ACC112 (cell line): ENCODE measurements at regions not wholly inside any gene's neighbourhood (a gene's known extent, or its start where the extent isn't known, plus 50 kb on each side); places are given as distances from the start of the nearest gene placed in this dataset.
"Not testable (repeated sequence)": the region's sequence is repeated elsewhere in the genome, so short reads cannot be mapped to it uniquely, and the experiment has no call there.

Experiments used
- H2AFZ ChIP-seq: fragments of 200-600 bp; sonication (generic); one replicate; pipeline ENCODE4 v1.6.0; 2017; ENCODE audit warnings: antibody characterized with exemption, low read length; ENCODE audit not compliant: unreplicated experiment
- H3K27ac ChIP-seq: fragments of 200-600 bp; sonication (generic); 2 replicates; pipeline ENCODE4 v1.5.1; 2014; ENCODE audit warnings: low read depth, mild to moderate bottlenecking, antibody characterized with exemption, low read length, moderate library complexity
- H3K27me3 ChIP-seq: fragments of 200-600 bp; sonication (generic); 2 replicates; pipeline ENCODE4 v1.6.1; 2014; ENCODE audit warnings: mild to moderate bottlenecking, antibody characterized with exemption, low read length, moderate library complexity, mixed read lengths; ENCODE audit not compliant: insufficient read depth
- H3K36me3 ChIP-seq: fragments of 200-600 bp; sonication (generic); 2 replicates; pipeline ENCODE4 v1.6.1; 2016; ENCODE audit warnings: mild to moderate bottlenecking, antibody characterized with exemption, low read length, moderate library complexity, mixed read lengths; ENCODE audit not compliant: insufficient read depth
- H3K4me1 ChIP-seq: fragments of 200-600 bp; sonication (generic); one replicate; pipeline ENCODE4 v1.6.1; 2016; ENCODE audit warnings: low read length, mixed read lengths; ENCODE audit not compliant: insufficient read depth, unreplicated experiment, control insufficient read depth
- H3K4me3 ChIP-seq: fragments of 200-600 bp; sonication (generic); 2 replicates; pipeline ENCODE4 v1.5.1; 2014; ENCODE audit warnings: mild to moderate bottlenecking, low read depth, low read length
- H3K79me2 ChIP-seq: fragments of 200-600 bp; sonication (generic); one replicate; pipeline ENCODE4 v1.6.0; 2016; ENCODE audit warnings: low read length; ENCODE audit not compliant: control insufficient read depth, unreplicated experiment, insufficient read depth

GRCh38 chr2:17199741-17200140 is 318.5 kb downstream of the RAD51AP2 start:
- Histone ChIP-seq H3K4me3 (no peak overlapping the region), H3K27me3 (no peaks in the 10 kb centered on the region), H3K36me3 (no peaks in the 10 kb centered on the region), H2AFZ (no peak overlapping the region), H3K4me1 (no peaks in the 10 kb centered on the region), H3K27ac (no peak overlapping the region), H3K79me2 (no peaks in the 10 kb centered on the region)

GRCh38 chr2:17196380-17196779 is 321.9 kb downstream of the RAD51AP2 start:
- H3K27ac ChIP-seq: no peak overlapping the region
- no peaks in the 10 kb centered on the region for H3K27me3 ChIP-seq
- no peaks in the 10 kb centered on the region for H3K4me1 ChIP-seq
- H3K36me3 ChIP-seq: no peaks in the 10 kb centered on the region
- no peaks in the 10 kb centered on the region for H3K79me2 ChIP-seq
- peak overlapping the region; percentile 55; the same call in 1 of the 2 replicates for H3K4me3 ChIP-seq
- no peak overlapping the region for H2AFZ ChIP-seq

- Histone ChIP-seq H3K4me3 (no peak overlapping the region), H3K36me3 (no peaks in the 10 kb centered on the region), H3K27me3 (no peaks in the 10 kb centered on the region), H3K79me2 (no peaks in the 10 kb centered on the region), H2AFZ (no peak overlapping the region), H3K27ac (no peak overlapping the region), H3K4me1 (no peaks in the 10 kb centered on the region)
Observed at GRCh38 chr2:17195016-17195415, 323.2 kb downstream of the RAD51AP2 start.

- Histone ChIP-seq H3K4me1 (no peaks in the 10 kb centered on the region), H3K79me2 (no peaks in the 10 kb centered on the region), H3K36me3 (no peaks in the 10 kb centered on the region), H3K4me3 (no peak overlapping the region), H3K27ac (no peak overlapping the region), H3K27me3 (no peaks in the 10 kb centered on the region), H2AFZ (no peak overlapping the region)
Observed at GRCh38 chr2:17194083-17194482, 324.2 kb downstream of the RAD51AP2 start.

GRCh38 chr2:17193433-17193890 is 324.8 kb downstream of the RAD51AP2 start:
- not testable (repeated sequence) for H2AFZ ChIP-seq, H3K27ac ChIP-seq, H3K79me2 ChIP-seq, H3K36me3 ChIP-seq, H3K4me3 ChIP-seq, H3K4me1 ChIP-seq, H3K27me3 ChIP-seq

GRCh38 chr2:17191223-17191622 is 327.0 kb downstream of the RAD51AP2 start:
- H3K36me3 ChIP-seq: no peaks in the 10 kb centered on the region
- no peaks in the 10 kb centered on the region for H3K4me1 ChIP-seq
- no peak overlapping the region for H2AFZ ChIP-seq
- no peaks in the 10 kb centered on the region for H3K27me3 ChIP-seq
- H3K27ac ChIP-seq: no peak overlapping the region
- no peaks in the 10 kb centered on the region for H3K79me2 ChIP-seq
- H3K4me3 ChIP-seq: no peak overlapping the region

GRCh38 chr2:17190527-17190926 is 327.7 kb downstream of the RAD51AP2 start:
- Histone ChIP-seq H2AFZ (no peak overlapping the region), H3K4me3 (no peak overlapping the region), H3K36me3 (no peaks in the 10 kb centered on the region), H3K4me1 (no peaks in the 10 kb centered on the region), H3K79me2 (no peaks in the 10 kb centered on the region), H3K27ac (no peak overlapping the region), H3K27me3 (no peaks in the 10 kb centered on the region)

GRCh38 chr2:17188721-17189120 is 329.5 kb downstream of the RAD51AP2 start:
- no peak overlapping the region for H3K4me3 ChIP-seq
- H3K4me1 ChIP-seq: no peaks in the 10 kb centered on the region
- H3K79me2 ChIP-seq: no peaks in the 10 kb centered on the region
- no peak overlapping the region for H3K27ac ChIP-seq
- H3K27me3 ChIP-seq: no peaks in the 10 kb centered on the region
- H2AFZ ChIP-seq: no peak overlapping the region
- H3K36me3 ChIP-seq: no peaks in the 10 kb centered on the region

- Histone ChIP-seq H3K27ac (no peak overlapping the region), H3K79me2 (no peaks in the 10 kb centered on the region), H3K27me3 (no peaks in the 10 kb centered on the region), H3K4me1 (no peaks in the 10 kb centered on the region), H2AFZ (no peak overlapping the region), H3K36me3 (no peaks in the 10 kb centered on the region), H3K4me3 (no peak overlapping the region)
Observed at GRCh38 chr2:17184512-17184911, 333.7 kb downstream of the RAD51AP2 start.

GRCh38 chr2:17182399-17182798 is 335.8 kb downstream of the RAD51AP2 start:
- Histone ChIP-seq H3K27ac (no peak overlapping the region), H3K27me3 (no peaks in the 10 kb centered on the region), H3K79me2 (no peaks in the 10 kb centered on the region), H3K4me1 (no peaks in the 10 kb centered on the region), H3K4me3 (no peak overlapping the region), H2AFZ (no peak overlapping the region), H3K36me3 (no peaks in the 10 kb centered on the region)

GRCh38 chr2:17181051-17181752 is 337.0 kb downstream of the RAD51AP2 start:
- Histone ChIP-seq H3K79me2 (no peaks in the 10 kb centered on the region), H3K27ac (no peak overlapping the region)

More at GRCh38 chr2:17181051-17181752, 337.0 kb downstream of the RAD51AP2 start:
- H2AFZ ChIP-seq: no peak overlapping the region
- no peaks in the 10 kb centered on the region for H3K36me3 ChIP-seq
- H3K27me3 ChIP-seq: no peaks in the 10 kb centered on the region
- H3K4me3 ChIP-seq: no peak overlapping the region
- H3K4me1 ChIP-seq: no peaks in the 10 kb centered on the region
